K562 (cell line): ENCODE measurements at regions not wholly inside any gene's neighbourhood (a gene's known extent, or its start where the extent isn't known, plus 50 kb on each side); places are given as distances from the start of the nearest gene placed in this dataset.

Experiments used
- ATAC-seq: fragments of 200-7000 bp; cut with Tn5 transposase; 3 replicates; pipeline ENCODE4 v1.9.1; 2020; ENCODE audit warnings: moderate library complexity
- BruUV-seq: library from RNA; stranded (reverse); fragments of 400-500 nt; replicated peaks from 2 replicates; lab custom pipeline; 2021; lab: Mats Ljungman, UMichigan
- CTCF ChIA-PET: fragments of 300-600 bp; formaldehyde crosslinking; extraction: SDS; loops from one replicate; lab custom pipeline; 2021; ENCODE audit warnings: low intra/inter-chr PET ratio; lab: Yijun Ruan, JAX
- POLR2A ChIA-PET: fragments of 300-600, 350-650 bp; sonication (Branson Sonifier 250); formaldehyde crosslinking; extraction: SDS; loops from one replicate; lab custom pipeline; 2021; ENCODE audit warnings: antibody characterized with exemption, inconsistent platforms; lab: Yijun Ruan, JAX
- DNase-seq, 4 experiments: peaks; one replicate each; pipeline versions ENCODE4 v3.0.0 to v3.0.0-alpha.2; 2011 to 2018; ENCODE audit warnings: low spot score in 3 of 4, mixed read lengths in 3 of 4; ENCODE audit errors: extremely low read depth in 1 of 4
- FAIRE-seq: peaks from 2 replicates; lab custom pipeline; 2011; peaks lifted over from hg19 to GRCh38; lab: Jason Lieb, UNC
- H2AFZ ChIP-seq: 2 replicates; pipeline ENCODE4 v1.6.0; 2011; ENCODE audit warnings: low read depth, low read length, control low read depth, inconsistent platforms
- H3K27ac ChIP-seq: fragments of 200-600 bp; 3 replicates; pipeline ENCODE4 v1.8.0; 2011; ENCODE audit warnings: low read depth, mild to moderate bottlenecking, control low read depth, inconsistent platforms, low read length, moderate library complexity, mixed read lengths; ENCODE audit errors: extremely low read depth
- H3K27me3 ChIP-seq, 2 experiments: fragments of 300-600 bp in 1 of 2; 2 replicates in 1 of 2; 3 replicates in 1 of 2; pipeline versions ENCODE4 v1.6.0 to v1.8.0; 2011; ENCODE audit warnings: inconsistent platforms in 2 of 2, low read length in 2 of 2, mild to moderate bottlenecking in 1 of 2, mixed read lengths in 1 of 2, moderate library complexity in 1 of 2; ENCODE audit not compliant: control insufficient read depth in 2 of 2, insufficient read depth in 2 of 2
- H3K36me3 ChIP-seq: fragments of 300-600 bp; 3 replicates; pipeline ENCODE4 v1.8.0; 2011; ENCODE audit warnings: mild to moderate bottlenecking, low read length, inconsistent platforms; ENCODE audit not compliant: control insufficient read depth, insufficient read depth
- H3K4me1 ChIP-seq, 2 experiments: fragments of 200-600 bp in 1 of 2; replicated peaks in 1 of 2; 2 replicates in 1 of 2; 3 replicates in 1 of 2; pipeline versions ENCODE4 v1.5.1 to v1.8.0; 2011; ENCODE audit warnings: inconsistent platforms in 2 of 2, low read length in 2 of 2, mild to moderate bottlenecking in 1 of 2, mixed read lengths in 1 of 2, moderate library complexity in 1 of 2; ENCODE audit not compliant: control insufficient read depth in 2 of 2, insufficient read depth in 2 of 2
- H3K4me2 ChIP-seq: 2 replicates; pipeline ENCODE4 v1.6.1; 2011; ENCODE audit warnings: low read length, control low read depth, inconsistent platforms, mixed read lengths; ENCODE audit not compliant: insufficient read depth
- H3K4me3 ChIP-seq: fragments of 200-600 bp; sonication (generic), shearing (Covaris generic); 2 replicates; pipeline ENCODE4 v1.5.1; 2016; ENCODE audit warnings: control low read depth, inconsistent platforms
- H3K79me2 ChIP-seq: fragments of 200-600 bp; 3 replicates; pipeline ENCODE4 v1.8.0; 2011; ENCODE audit warnings: low read length, inconsistent platforms; ENCODE audit not compliant: control insufficient read depth, insufficient read depth
- H3K9ac ChIP-seq, 2 experiments: 2 replicates each; pipeline versions ENCODE4 v1.6.0 to v1.6.1; 2011; ENCODE audit warnings: low read depth in 2 of 2, low read length in 2 of 2, control low read depth in 1 of 2, inconsistent platforms in 1 of 2, mild to moderate bottlenecking in 1 of 2, mixed read lengths in 1 of 2; ENCODE audit not compliant: insufficient read depth in 1 of 2
- H3K9me1 ChIP-seq: one replicate; pipeline ENCODE4 v1.6.0; 2011; ENCODE audit warnings: inconsistent platforms, mild to moderate bottlenecking, low read length, moderate library complexity; ENCODE audit not compliant: control insufficient read depth, insufficient read depth
- H3K9me3 ChIP-seq: replicated peaks from 2 replicates; pipeline ENCODE4 v1.5.1; 2011; ENCODE audit warnings: low read depth, low read length, inconsistent platforms; ENCODE audit not compliant: control insufficient read depth, insufficient read depth
- H4K20me1 ChIP-seq: replicated peaks from 2 replicates; pipeline ENCODE4 v1.6.1; 2011; ENCODE audit warnings: low read length, inconsistent platforms, mixed read lengths; ENCODE audit not compliant: control insufficient read depth, insufficient read depth
- E2F3 ChIP-seq: fragments of 250-450 bp; sonication (Bioruptor Pico); IDR thresholded peaks from 2 replicates; pipeline ENCODE4 v1.4.0; 2020; ENCODE audit warnings: mild to moderate bottlenecking
- HIVEP1 ChIP-seq: fragments of 250-450 bp; sonication (Bioruptor Pico); IDR thresholded peaks from 2 replicates; pipeline ENCODE4 v1.4.0; 2020; ENCODE audit warnings: mild to moderate bottlenecking
- HNRNPL ChIP-seq: fragments of 200-400 bp; formaldehyde crosslinking; IDR thresholded peaks from 2 replicates; pipeline ENCODE4 v1.6.1; 2017; ENCODE audit warnings: low read depth, mild to moderate bottlenecking, low read length
- MEF2A ChIP-seq: IDR thresholded peaks from 2 replicates; pipeline ENCODE4 v1.6.1; 2011; ENCODE audit warnings: low read depth, mild to moderate bottlenecking, low read length, moderate library complexity; ENCODE audit not compliant: control insufficient read depth
- PHB ChIP-seq: fragments of 250-450 bp; sonication (Bioruptor Pico); IDR thresholded peaks from 2 replicates; pipeline ENCODE4 v1.5.0; 2021
- PYGO2 ChIP-seq: fragments of 450-650 bp; IDR thresholded peaks from 2 replicates; pipeline ENCODE4 v1.6.1; 2016; ENCODE audit warnings: mild to moderate bottlenecking, missing genetic modification characterization, moderate library complexity, missing compliant biosample characterization
- RBM25 ChIP-seq: fragments of 200-400 bp; formaldehyde crosslinking; IDR thresholded peaks from 2 replicates; pipeline ENCODE4 v1.6.1; 2018; ENCODE audit warnings: low read length, low read depth, moderate library complexity; ENCODE audit not compliant: severe bottlenecking
- RFX7 ChIP-seq: fragments of 250-450 bp; sonication (Bioruptor Pico); IDR thresholded peaks from 2 replicates; pipeline ENCODE4 v1.5.1; 2021; ENCODE audit warnings: mild to moderate bottlenecking
- SMARCB1 ChIP-seq: IDR thresholded peaks from 2 replicates; pipeline ENCODE4 v1.6.1; 2011; ENCODE audit warnings: improper control_type of control experiment, low read depth; ENCODE audit not compliant: insufficient read length
- SMARCE1 ChIP-seq: fragments of 450-650 bp; IDR thresholded peaks from 2 replicates; pipeline ENCODE4 v1.7.1; 2016; ENCODE audit warnings: mild to moderate bottlenecking
- ZBED1 ChIP-seq: IDR thresholded peaks from 2 replicates; pipeline ENCODE4 v1.6.1; 2014
- ZFP1 ChIP-seq: fragments of 450-650 bp; formaldehyde crosslinking; IDR thresholded peaks from 2 replicates; pipeline ENCODE4 v1.4.0; 2020; ENCODE audit warnings: mild to moderate bottlenecking, mixed read lengths
- ZNF778 ChIP-seq: fragments of 450-650 bp; formaldehyde crosslinking; IDR thresholded peaks from 2 replicates; pipeline ENCODE4 v1.4.0; 2020; ENCODE audit warnings: mild to moderate bottlenecking, moderate library complexity
- WGBS: fragments of 100-300 bp; shearing (Covaris generic); methylation state at CpG from one replicate; pipeline ENCODE4 v1.1.6; 2016; ENCODE audit warnings: low coverage, mixed read lengths; ENCODE audit not compliant: insufficient coverage; ENCODE audit errors: missing lambda C conversion rate; 5-methylcytosine and 5-hydroxymethylcytosine counted together
- in situ Hi-C: fragments of 300-500 bp; cut with MboI; formaldehyde crosslinking; loops from 4 replicates; pipeline ENCODE4 v1.15.0; 2018; ENCODE audit warnings: inconsistent platforms, mixed read lengths
- intact Hi-C: fragments of 100-400 bp; cut with micrococcal nuclease; formaldehyde crosslinking; loops from 2 replicates; pipeline ENCODE4 v1.14.2; 2022
- TF ChIP-seq, protein P1 (sequence below): fragments of 200-800 bp; sonication (Bioruptor generic); IDR thresholded peaks from 2 replicates; pipeline ENCODE4 v1.6.1; 2017; ENCODE audit warnings: missing genetic modification characterization, missing compliant biosample characterization
- TF ChIP-seq, protein P2 (sequence below): fragments of 250-450 bp; sonication (Bioruptor Pico); IDR thresholded peaks from 2 replicates; pipeline ENCODE4 v1.8.0; 2022; ENCODE audit warnings: moderate library complexity, mild to moderate bottlenecking, inconsistent platforms
- TF ChIP-seq, protein P3 (sequence below): fragments of 250-450 bp; sonication (Bioruptor Pico); IDR thresholded peaks from 2 replicates; pipeline ENCODE4 v1.6.1; 2021; ENCODE audit warnings: mild to moderate bottlenecking
- TF ChIP-seq, protein P4 (sequence below): fragments of 250-450 bp; sonication (Bioruptor Pico); IDR thresholded peaks from 2 replicates; pipeline ENCODE4 v1.9.0; 2021; ENCODE audit warnings: mild to moderate bottlenecking

DNA sequence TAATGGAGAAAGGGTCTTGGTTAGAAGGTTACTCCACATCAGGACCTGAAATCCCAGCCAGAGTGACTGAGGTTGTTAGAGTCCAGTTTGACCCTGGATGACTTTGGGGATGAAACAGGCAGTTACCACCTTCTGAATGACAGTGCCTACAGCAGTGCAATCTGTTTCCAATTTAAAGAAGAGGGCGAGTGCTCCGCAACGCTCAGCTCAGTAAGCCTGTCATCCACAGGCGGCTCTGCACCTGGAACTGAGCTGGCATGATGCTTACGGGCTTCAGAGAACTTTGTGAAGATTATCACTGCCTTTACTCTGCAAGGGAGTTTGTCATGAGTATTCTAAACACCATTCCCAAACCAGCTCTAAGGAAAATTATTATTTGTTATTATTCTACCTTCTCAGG lies 127.7 kb upstream of the SLC24A5 start:
- no peak for TF ChIP-seq RFX7 (CRISPR knock-in tag)
- no peak for TF ChIP-seq RBM25
- TF ChIP-seq, protein P1, sequence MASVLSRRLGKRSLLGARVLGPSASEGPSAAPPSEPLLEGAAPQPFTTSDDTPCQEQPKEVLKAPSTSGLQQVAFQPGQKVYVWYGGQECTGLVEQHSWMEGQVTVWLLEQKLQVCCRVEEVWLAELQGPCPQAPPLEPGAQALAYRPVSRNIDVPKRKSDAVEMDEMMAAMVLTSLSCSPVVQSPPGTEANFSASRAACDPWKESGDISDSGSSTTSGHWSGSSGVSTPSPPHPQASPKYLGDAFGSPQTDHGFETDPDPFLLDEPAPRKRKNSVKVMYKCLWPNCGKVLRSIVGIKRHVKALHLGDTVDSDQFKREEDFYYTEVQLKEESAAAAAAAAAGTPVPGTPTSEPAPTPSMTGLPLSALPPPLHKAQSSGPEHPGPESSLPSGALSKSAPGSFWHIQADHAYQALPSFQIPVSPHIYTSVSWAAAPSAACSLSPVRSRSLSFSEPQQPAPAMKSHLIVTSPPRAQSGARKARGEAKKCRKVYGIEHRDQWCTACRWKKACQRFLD, result no peak
- no peak for TF ChIP-seq ZNF778
- no peak for TF ChIP-seq E2F3 (CRISPR knock-in tag)
- TF ChIP-seq PYGO2 (tag), result no peak
- TF ChIP-seq SMARCB1, result no peak
- TF ChIP-seq, protein P2, sequence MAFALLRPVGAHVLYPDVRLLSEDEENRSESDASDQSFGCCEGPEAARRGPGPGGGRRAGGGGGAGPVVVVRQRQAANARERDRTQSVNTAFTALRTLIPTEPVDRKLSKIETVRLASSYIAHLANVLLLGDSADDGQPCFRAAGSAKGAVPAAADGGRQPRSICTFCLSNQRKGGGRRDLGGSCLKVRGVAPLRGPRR, result no peak
- TF ChIP-seq, protein P3, sequence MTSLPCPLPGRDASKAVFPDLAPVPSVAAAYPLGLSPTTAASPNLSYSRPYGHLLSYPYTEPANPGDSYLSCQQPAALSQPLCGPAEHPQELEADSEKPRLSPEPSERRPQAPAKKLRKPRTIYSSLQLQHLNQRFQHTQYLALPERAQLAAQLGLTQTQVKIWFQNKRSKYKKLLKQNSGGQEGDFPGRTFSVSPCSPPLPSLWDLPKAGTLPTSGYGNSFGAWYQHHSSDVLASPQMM (CRISPR knock-in tag), result no peak
- no peak for TF ChIP-seq ZFP1 (CRISPR knock-in tag)
- no peak for TF ChIP-seq HIVEP1
- no peak for TF ChIP-seq MEF2A
- TF ChIP-seq, protein P4, sequence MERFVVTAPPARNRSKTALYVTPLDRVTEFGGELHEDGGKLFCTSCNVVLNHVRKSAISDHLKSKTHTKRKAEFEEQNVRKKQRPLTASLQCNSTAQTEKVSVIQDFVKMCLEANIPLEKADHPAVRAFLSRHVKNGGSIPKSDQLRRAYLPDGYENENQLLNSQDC, result no peak
- TF ChIP-seq PHB, result no peak
- no peak for TF ChIP-seq HNRNPL
- no peak for TF ChIP-seq SMARCE1
- TF ChIP-seq ZBED1, result no peak
- TF ChIP-seq, all 486 proteins: peak for 0
- 0% methylated on average over 5 of the region's 5 CpGs for WGBS
- Histone ChIP-seq H3K4me1 (no peaks in the 10 kb centered on the region), H3K36me3 (no peaks in the 10 kb centered on the region), H3K4me2 (no peak overlapping the region), H3K9me3 (no peaks in the 10 kb centered on the region), H4K20me1 (no peaks in the 10 kb centered on the region), H2AFZ (no peak overlapping the region), H3K9me1 (no peaks in the 10 kb centered on the region), H3K9ac (no peak overlapping the region), H3K27ac (no peak overlapping the region), H3K27me3 (no peaks in the 10 kb centered on the region), H3K79me2 (no peaks in the 10 kb centered on the region), H3K4me3 (no peak overlapping the region)
- BruUV-seq, result no TSS peak
- FAIRE-seq (no peak), ATAC-seq (no peak), DNase-seq (no peak)
- ChIA-PET POLR2A (no interaction called here), CTCF (no interaction called here)
- intact Hi-C loops (no loop called here), in situ Hi-C loops (no loop called here)
